Heart right ventricle (tissue), 16 donors: ENCODE measurements at regions not wholly inside any gene's neighbourhood (a gene's known extent, or its start where the extent isn't known, plus 50 kb on each side); places are given as distances from the start of the nearest gene placed in this dataset.
A peak's percentile ranks its signal among the peaks of the same experiment; 100 is the strongest.

Experiments
- ATAC-seq, 8 donors: fragments of 200-7000 bp; cut with Tn5 transposase; one replicate each; pipeline ENCODE4 v1.9.1; 2020; ENCODE audit warnings: mild to moderate bottlenecking in 8 of 8, moderate library complexity in 8 of 8, moderate number of reproducible peaks in 1 of 8
- DNase-seq, 2 donors: peaks; one replicate each; pipeline ENCODE4 v3.0.0-alpha.2; 2020
- H3K27ac ChIP-seq, 10 donors: fragments of 200-600 bp; sonication (generic) in 2 of 10; one replicate each; pipeline versions ENCODE4 v1.5.0 to v1.8.0; 2020 to 2022; ENCODE audit warnings: mild to moderate bottlenecking in 3 of 10
- H3K27me3 ChIP-seq, 7 donors: fragments of 200-600 bp; one replicate each; pipeline ENCODE4 v1.8.0; 2021 to 2022; ENCODE audit warnings: mild to moderate bottlenecking in 2 of 7
- H3K36me3 ChIP-seq, 9 donors: fragments of 200-600 bp; sonication (generic) in 1 of 9; one replicate each; pipeline versions ENCODE4 v1.5.0 to v1.8.0; 2020 to 2022; ENCODE audit warnings: mild to moderate bottlenecking in 2 of 9
- H3K4me1 ChIP-seq, 9 donors: fragments of 200-600 bp; sonication (generic) in 1 of 9; one replicate each; pipeline versions ENCODE4 v1.5.0 to v1.8.0; 2020 to 2022; ENCODE audit warnings: mild to moderate bottlenecking in 4 of 9
- H3K4me3 ChIP-seq, 10 donors: fragments of 200-600 bp; sonication (generic) in 2 of 10; one replicate each; pipeline versions ENCODE4 v1.5.0 to v1.8.0; 2020 to 2022; ENCODE audit warnings: mild to moderate bottlenecking in 7 of 10, moderate library complexity in 2 of 10
- H3K9me3 ChIP-seq, 11 donors: fragments of 200-600 bp in 10 of 11; sonication (generic) in 2 of 11; one replicate each; pipeline versions ENCODE4 v1.5.0 to v1.8.0; 2013 to 2022; ENCODE audit warnings: mild to moderate bottlenecking in 2 of 11, control low read depth in 1 of 11, moderate library complexity in 1 of 11
- WGBS, 2 donors: extraction: QIAGEN DNeasy Blood & Tissue Kit; methylation state at CpG; one replicate each; pipeline ENCODE4 v1.1.7; 2013; ENCODE audit warnings: inconsistent platforms in 1 of 2; 5-methylcytosine and 5-hydroxymethylcytosine counted together
- intact Hi-C, 10 donors: fragments of 100-400 bp; cut with DNase I; formaldehyde crosslinking; loops; one replicate each; pipeline versions ENCODE4 v1.11.1 to v1.14.2; 2022
- TF ChIP-seq, protein P1 (sequence below), 9 donors: fragments of 200-600 bp; sonication (generic) in 2 of 9; IDR thresholded peaks; one replicate each; pipeline versions ENCODE4 v1.5.0 to v1.8.0; 2021 to 2022; ENCODE audit warnings: antibody characterized with exemption in 9 of 9, mild to moderate bottlenecking in 5 of 9, moderate library complexity in 1 of 9
- donor health status: Arrhythmogenic right ventricular cardiomyopathy.
- donor health status: ischemic (EF 13 %, LVEDD 7.1; RV severe dilation, severe dysfunction).
- donor health status: healthy with polysubstance abuse.
- donor health status: DM: no; HTN: yes; CAD: no.
- donor health status: DM: no; HTN: no; CAD: no.
- donor health status: ischemic (EF 25% LVEDD 6.9; RV normal size, moderate dysfunction).
- donor health status: ischemic (EF 25% LVEDD 5.7; RV mildly dilated, moderate dysfunction).
- donor health status: healthy.
- donor health status: DM: yes; HTN: yes; CAD: no.
- donor health status: Ischemic cardiomyopathy.
- donor health status: ischemic (EF 35%, LVEDD 5.7; RV mildly dilated, moderate dysfunction).
- donor health status: nonischemic (EF 11% LVEDD 7.7; RV severe dilation, severe dysfunction).
- donor health status: DM: yes; HTN: yes; CAD: no.
- donor health status: PGD.
- donor health status: ischemic (EF 29% LVEDD 5.4; RV normal size, mild dysfunction).
- donor health status: nonischemic (EF 23%, LVEDD 6.1; RV moderate dilation, normal function).

GRCh38 chr7:17396692-17397091, 98.2 kb downstream of the AHR start:
- no peak for DNase-seq
- intact Hi-C loops, result no loop called here
- H3K4me1 ChIP-seq, result peaks cover 0 to 9% (median 0%) of the 10 kb centered on the region in 9 donors
- H3K36me3 ChIP-seq, result no peaks in the 10 kb centered on the region
- WGBS, 2 donors, result 93 to 95% methylated on average over 2 of the region's 2 CpGs
- TF ChIP-seq, protein P1, sequence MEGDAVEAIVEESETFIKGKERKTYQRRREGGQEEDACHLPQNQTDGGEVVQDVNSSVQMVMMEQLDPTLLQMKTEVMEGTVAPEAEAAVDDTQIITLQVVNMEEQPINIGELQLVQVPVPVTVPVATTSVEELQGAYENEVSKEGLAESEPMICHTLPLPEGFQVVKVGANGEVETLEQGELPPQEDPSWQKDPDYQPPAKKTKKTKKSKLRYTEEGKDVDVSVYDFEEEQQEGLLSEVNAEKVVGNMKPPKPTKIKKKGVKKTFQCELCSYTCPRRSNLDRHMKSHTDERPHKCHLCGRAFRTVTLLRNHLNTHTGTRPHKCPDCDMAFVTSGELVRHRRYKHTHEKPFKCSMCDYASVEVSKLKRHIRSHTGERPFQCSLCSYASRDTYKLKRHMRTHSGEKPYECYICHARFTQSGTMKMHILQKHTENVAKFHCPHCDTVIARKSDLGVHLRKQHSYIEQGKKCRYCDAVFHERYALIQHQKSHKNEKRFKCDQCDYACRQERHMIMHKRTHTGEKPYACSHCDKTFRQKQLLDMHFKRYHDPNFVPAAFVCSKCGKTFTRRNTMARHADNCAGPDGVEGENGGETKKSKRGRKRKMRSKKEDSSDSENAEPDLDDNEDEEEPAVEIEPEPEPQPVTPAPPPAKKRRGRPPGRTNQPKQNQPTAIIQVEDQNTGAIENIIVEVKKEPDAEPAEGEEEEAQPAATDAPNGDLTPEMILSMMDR (IDR thresholded peaks at IDR 0.05), result no peak
- H3K4me3 ChIP-seq, result no peak overlapping the region
- H3K27me3 ChIP-seq, result no peaks in the 10 kb centered on the region
- ATAC-seq, result no peak
- peaks cover 0 to 19% (median 4%) of the 10 kb centered on the region in 11 donors for H3K9me3 ChIP-seq
- no peak overlapping the region for H3K27ac ChIP-seq

DNA sequence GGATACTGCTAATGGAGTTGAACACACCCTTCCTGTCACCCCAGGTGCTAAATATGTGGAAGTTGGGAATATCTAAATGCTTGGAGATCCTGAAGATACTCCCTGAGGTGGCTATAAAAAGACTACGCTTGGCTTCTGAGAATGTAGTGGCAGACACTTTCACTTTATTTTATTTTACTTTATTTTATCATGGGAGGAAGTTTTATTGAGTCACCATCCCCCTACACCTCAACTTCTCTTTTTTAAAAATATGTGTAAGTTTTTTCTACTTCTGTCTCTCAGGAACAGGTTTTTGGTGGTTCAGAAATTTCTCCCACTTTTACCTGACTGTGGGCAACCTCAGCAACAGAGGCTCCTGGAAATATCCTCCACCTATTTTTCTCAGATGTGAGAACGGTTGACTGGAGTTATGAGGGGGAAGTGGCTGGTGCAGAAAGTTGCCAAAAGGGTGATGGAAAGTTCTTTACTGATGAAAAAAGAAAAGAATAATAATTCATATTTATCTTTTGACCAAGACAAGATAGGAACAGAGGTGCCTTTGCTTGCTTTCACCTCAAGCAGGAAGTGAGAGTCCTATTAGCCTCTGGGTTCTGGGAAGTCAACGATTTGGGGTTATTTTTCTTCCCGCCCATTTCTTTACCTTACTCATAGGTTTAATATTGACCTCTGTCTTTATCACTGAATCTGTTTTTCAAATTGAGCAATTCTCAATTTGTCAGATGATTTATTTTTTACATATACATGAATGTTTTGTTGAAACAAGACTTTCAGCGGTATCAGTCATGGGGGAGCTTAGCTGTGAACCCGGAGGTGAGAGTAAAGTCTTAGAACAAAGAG, 103.6 kb downstream of the AHR start:
- TF ChIP-seq, protein P1 (IDR thresholded peaks at IDR 0.05), result no peak
- Histone ChIP-seq H3K27ac (peak overlapping the region in 1 of 10 donors; percentile 42), H3K4me3 (no peak overlapping the region), H3K4me1 (peaks cover 0 to 42% (median 0%) of the 10 kb centered on the region in 9 donors), H3K36me3 (no peaks in the 10 kb centered on the region), H3K9me3 (no peaks in the 10 kb centered on the region), H3K27me3 (no peaks in the 10 kb centered on the region)
- 82 to 90% methylated on average over 6 of the region's 6 CpGs for WGBS, 2 donors
- ATAC-seq (no peak), DNase-seq (no peak)
- intact Hi-C loops, result loop anchor here in 1 of 10 donors (5.0 kb wide), 1 partner anchor 765 kb away; no protein-coding TSS in a partner anchor

- Histone ChIP-seq H3K9me3 (no peaks in the 10 kb centered on the region), H3K4me3 (no peak overlapping the region), H3K4me1 (peaks cover 0 to 49% (median 0%) of the 10 kb centered on the region in 9 donors), H3K27ac (no peak overlapping the region), H3K27me3 (no peaks in the 10 kb centered on the region), H3K36me3 (no peaks in the 10 kb centered on the region)
- intact Hi-C loops, result loop anchor here in 1 of 10 donors (5.0 kb wide), 1 partner anchor 765 kb away; no protein-coding TSS in a partner anchor
- no peak for DNase-seq
- TF ChIP-seq, protein P1 (IDR thresholded peaks at IDR 0.05), result no peak
- ATAC-seq, result no peak
- WGBS, 2 donors, result 67 to 68% methylated on average over 9 of the region's 9 CpGs
Measured at GRCh38 chr7:17402628-17403278, 104.3 kb downstream of the AHR start.

DNA sequence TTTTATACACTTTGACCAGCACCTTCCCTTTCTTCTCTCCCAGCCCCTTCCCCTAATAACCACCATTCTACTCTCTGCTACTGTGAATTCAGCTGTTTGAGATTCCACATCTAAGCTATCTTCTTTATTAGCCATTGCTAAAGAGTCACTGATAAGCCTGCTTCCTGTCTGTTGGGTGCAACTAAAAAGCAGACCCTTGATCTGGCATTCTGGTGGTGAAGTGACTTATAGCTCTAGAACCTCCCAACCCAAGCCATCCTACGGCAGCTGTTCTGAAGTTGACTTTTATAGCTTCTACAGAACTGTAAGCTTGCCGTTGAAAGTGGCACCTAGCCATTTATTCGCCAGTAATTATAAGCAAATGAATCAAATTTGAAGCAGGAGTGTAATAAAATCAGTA, 105.6 kb downstream of the AHR start:
- ATAC-seq (no peak), DNase-seq (no peak)
- TF ChIP-seq, protein P1 (IDR thresholded peaks at IDR 0.05), result no peak
- Histone ChIP-seq H3K27me3 (no peaks in the 10 kb centered on the region), H3K9me3 (no peaks in the 10 kb centered on the region), H3K36me3 (no peaks in the 10 kb centered on the region), H3K4me3 (no peak overlapping the region), H3K4me1 (peaks cover 0 to 61% (median 0%) of the 10 kb centered on the region in 9 donors), H3K27ac (no peak overlapping the region)
- intact Hi-C loops, result loop anchor here in 1 of 10 donors (5.0 kb wide), 1 partner anchor 763 kb away; no protein-coding TSS in a partner anchor
- WGBS, 2 donors, result 80 to 87% methylated on average over 3 of the region's 3 CpGs
